Loucy (cell line): ENCODE measurements at regions not wholly inside any gene's neighbourhood (a gene's known extent, or its start where the extent isn't known, plus 50 kb on each side); places are given as distances from the start of the nearest gene placed in this dataset.

Experiments used
- EZH2phosphoT487 ChIP-seq: fragments of 200-600 bp; IDR thresholded peaks from 2 replicates; pipeline ENCODE4 v1.6.1; 2018; ENCODE audit warnings: antibody characterized with exemption, mild to moderate bottlenecking, moderate library complexity, borderline replicate concordance
- TF ChIP-seq, protein P1 (sequence below): fragments of 200-600 bp; sonication (generic); conservative IDR thresholded peaks from 2 replicates; pipeline ENCODE4 v1.5.1; 2014; ENCODE audit warnings: mild to moderate bottlenecking, antibody characterized with exemption, low read length

DNA sequence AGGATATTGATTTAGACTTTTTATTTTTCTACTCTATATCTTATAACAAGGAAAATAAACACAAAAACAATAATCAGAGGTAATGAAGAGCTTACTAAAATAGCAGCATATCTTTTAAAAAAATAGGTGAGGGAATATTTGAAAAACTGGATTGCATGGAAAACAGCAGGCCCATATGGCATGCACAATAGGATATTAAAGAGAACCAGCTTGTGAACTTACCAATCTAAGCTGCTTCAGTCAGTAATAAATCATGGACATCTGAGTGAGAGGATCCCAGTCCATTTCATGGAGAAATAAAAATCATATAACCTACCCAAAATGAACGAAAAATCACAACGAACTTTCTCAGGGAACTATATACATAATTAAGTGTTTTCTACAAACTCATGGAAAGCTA, 634.6 kb downstream of the ADCYAP1 start:
- TF ChIP-seq, protein P1, sequence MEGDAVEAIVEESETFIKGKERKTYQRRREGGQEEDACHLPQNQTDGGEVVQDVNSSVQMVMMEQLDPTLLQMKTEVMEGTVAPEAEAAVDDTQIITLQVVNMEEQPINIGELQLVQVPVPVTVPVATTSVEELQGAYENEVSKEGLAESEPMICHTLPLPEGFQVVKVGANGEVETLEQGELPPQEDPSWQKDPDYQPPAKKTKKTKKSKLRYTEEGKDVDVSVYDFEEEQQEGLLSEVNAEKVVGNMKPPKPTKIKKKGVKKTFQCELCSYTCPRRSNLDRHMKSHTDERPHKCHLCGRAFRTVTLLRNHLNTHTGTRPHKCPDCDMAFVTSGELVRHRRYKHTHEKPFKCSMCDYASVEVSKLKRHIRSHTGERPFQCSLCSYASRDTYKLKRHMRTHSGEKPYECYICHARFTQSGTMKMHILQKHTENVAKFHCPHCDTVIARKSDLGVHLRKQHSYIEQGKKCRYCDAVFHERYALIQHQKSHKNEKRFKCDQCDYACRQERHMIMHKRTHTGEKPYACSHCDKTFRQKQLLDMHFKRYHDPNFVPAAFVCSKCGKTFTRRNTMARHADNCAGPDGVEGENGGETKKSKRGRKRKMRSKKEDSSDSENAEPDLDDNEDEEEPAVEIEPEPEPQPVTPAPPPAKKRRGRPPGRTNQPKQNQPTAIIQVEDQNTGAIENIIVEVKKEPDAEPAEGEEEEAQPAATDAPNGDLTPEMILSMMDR: no peak
- TF ChIP-seq EZH2phosphoT487: no peak
